ENCODE measurements at regions not wholly inside any gene's neighbourhood (a gene's known extent, or its start where the extent isn't known, plus 50 kb on each side); places are given as distances from the start of the nearest gene placed in this dataset.

DNA sequence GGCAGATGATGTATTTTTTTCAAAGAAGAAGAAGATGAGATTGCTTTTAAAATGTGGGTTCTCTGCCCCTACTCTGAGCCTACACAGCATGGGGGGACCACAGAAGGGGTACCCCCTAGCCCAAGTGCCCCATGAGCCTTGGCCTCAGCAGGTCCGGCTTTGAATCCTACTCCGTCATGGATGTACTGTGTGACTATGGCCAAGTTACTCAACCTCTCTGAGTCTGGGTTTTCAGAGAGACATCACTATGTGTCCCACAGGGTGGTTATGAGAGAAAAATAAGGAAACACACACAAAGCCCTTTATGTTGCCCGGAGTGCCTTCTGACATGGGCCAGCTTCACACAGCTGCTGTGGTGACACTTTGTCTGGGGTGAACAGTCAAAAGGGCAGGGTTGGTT lies 92.0 kb downstream of the KCTD15 start:
- TF ChIP-seq, protein P1, sequence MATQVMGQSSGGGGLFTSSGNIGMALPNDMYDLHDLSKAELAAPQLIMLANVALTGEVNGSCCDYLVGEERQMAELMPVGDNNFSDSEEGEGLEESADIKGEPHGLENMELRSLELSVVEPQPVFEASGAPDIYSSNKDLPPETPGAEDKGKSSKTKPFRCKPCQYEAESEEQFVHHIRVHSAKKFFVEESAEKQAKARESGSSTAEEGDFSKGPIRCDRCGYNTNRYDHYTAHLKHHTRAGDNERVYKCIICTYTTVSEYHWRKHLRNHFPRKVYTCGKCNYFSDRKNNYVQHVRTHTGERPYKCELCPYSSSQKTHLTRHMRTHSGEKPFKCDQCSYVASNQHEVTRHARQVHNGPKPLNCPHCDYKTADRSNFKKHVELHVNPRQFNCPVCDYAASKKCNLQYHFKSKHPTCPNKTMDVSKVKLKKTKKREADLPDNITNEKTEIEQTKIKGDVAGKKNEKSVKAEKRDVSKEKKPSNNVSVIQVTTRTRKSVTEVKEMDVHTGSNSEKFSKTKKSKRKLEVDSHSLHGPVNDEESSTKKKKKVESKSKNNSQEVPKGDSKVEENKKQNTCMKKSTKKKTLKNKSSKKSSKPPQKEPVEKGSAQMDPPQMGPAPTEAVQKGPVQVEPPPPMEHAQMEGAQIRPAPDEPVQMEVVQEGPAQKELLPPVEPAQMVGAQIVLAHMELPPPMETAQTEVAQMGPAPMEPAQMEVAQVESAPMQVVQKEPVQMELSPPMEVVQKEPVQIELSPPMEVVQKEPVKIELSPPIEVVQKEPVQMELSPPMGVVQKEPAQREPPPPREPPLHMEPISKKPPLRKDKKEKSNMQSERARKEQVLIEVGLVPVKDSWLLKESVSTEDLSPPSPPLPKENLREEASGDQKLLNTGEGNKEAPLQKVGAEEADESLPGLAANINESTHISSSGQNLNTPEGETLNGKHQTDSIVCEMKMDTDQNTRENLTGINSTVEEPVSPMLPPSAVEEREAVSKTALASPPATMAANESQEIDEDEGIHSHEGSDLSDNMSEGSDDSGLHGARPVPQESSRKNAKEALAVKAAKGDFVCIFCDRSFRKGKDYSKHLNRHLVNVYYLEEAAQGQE (IDR thresholded peaks at IDR 0.05; ENCODE audit: low read depth), result no peak
- TF ChIP-seq MAX (IDR thresholded peaks at IDR 0.05) (no peak), NFIC (IDR thresholded peaks at IDR 0.05) (no peak)

Measured in Ishikawa (cell line).